ENCODE measurements at regions not wholly inside any gene's neighbourhood (a gene's known extent, or its start where the extent isn't known, plus 50 kb on each side); places are given as distances from the start of the nearest gene placed in this dataset.

GRCh38 chr4:108327642-108328382 is 159.1 kb upstream of the LEF1 start:
- no peak for DNase-seq

DNA sequence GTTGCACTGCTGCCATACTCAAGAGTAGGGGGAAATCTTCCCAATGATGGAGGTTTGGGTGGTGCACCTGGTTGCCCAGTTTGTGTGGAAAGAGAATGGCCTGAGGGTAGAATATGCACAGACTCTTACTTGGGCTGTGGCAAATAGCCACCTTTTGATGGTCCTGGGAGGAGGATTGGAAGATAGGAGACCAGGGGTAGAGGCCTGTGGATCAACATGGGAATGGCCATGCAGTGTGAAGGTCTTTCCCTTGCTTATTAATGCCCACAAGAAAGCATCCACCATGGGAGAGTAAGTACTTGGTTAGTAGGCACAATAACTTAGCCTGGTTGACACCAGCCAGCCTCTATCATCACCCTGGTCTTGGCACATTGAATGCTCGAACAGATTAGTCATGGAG is 156.8 kb upstream of the LEF1 start:
- no peak for DNase-seq

DNA sequence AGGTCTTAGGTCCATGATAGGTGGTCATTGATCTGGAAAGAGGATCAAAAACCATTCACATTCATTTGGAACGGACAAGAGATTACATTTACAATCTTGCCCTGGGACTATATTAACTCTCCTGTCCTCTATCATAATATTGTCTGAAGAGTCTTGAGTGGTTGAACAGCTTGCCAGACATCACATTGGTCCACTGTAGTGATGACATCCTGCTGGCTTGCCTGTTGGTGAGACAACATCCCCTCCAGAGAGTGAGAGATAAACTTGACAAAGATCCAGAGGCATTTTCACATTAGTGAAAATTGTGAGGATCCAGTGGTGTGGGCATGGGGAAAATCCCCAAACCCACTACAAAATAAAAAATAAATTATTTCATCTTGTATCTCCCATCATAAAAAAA is 155.7 kb upstream of the LEF1 start:
- DNase-seq = no peak

DNA sequence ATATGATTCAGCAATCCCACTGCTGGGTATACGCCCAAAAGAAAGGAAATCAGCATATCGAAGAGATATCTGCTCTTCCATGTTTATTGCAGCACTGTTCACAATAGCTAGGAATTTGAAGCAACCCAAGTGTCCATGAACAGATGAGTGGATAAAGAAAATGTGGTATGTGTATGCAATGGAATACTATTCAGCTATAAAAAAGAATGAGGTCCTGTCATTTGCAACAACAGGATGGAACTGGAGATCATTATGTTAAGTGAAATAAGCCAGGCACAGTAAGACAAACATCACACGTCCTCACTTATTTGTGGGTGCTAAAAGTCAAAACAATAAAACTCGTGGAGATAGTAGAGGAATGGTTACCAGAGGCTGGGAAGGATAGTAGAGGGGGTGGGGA is 153.8 kb upstream of the LEF1 start:
- no peak for DNase-seq

DNA sequence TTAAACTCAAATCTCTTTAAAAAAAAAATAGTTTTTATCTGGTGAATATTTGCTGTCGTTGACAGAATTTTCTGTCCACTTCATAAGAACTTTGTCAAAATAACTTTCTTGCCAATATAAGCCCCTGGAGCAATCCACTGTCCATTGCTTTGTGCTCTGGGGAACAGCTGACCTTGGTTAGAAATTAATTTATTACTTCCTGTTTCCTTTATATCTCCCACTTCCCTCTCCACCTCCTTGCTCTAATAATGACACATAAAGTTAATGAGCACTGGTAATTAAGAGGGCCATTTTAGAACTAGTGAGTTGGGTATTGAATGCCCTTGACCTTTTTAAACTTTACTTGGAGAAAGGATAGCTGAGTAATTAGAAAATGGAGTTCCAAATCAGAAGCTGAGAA is 151.3 kb upstream of the LEF1 start:
- DNase-seq = no peak

GRCh38 chr4:108317377-108317776 is 148.6 kb upstream of the LEF1 start:
- no peak for DNase-seq

- DNase-seq = no peak
Measured at GRCh38 chr4:108315694-108316093, 147.0 kb upstream of the LEF1 start.

DNA sequence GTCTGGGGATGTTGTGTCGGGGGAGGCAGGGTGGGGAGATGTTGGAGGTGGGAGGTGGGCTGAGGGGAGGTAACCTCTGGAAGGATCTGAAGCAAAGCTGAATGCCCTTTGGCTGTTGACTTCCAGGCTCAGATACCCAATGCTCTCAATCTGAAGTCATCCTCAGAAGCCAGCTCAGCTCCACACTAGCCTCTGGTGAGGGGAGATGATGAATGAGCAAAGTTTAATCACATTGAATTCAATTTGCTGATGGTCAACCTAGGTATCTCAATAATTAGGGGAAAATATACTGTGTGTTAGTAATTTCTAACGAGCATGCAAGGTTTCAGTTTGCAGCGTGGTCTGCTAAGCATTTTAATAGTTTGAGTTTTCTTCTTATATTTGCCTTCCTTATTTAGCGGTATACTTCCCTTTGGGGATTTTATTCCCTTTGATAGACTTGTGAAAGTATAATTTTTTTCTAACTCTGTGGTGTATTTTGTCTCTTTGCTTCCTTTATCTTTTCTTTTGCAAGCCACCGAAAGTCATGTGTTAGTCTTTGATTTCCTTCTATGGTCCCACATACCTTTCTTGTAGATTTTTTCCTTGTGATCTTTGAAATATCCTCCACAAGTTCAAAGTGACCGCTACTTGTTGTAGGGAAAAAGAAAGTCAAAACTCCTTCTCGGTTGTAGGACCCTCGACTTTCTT is 146.3 kb upstream of the LEF1 start:
- no peak for DNase-seq

- no peak for DNase-seq
Measured at GRCh38 chr4:108313546-108314339, 145.0 kb upstream of the LEF1 start.

GRCh38 chr4:108311313-108311712 is 142.6 kb upstream of the LEF1 start:
- no peak for DNase-seq

DNA sequence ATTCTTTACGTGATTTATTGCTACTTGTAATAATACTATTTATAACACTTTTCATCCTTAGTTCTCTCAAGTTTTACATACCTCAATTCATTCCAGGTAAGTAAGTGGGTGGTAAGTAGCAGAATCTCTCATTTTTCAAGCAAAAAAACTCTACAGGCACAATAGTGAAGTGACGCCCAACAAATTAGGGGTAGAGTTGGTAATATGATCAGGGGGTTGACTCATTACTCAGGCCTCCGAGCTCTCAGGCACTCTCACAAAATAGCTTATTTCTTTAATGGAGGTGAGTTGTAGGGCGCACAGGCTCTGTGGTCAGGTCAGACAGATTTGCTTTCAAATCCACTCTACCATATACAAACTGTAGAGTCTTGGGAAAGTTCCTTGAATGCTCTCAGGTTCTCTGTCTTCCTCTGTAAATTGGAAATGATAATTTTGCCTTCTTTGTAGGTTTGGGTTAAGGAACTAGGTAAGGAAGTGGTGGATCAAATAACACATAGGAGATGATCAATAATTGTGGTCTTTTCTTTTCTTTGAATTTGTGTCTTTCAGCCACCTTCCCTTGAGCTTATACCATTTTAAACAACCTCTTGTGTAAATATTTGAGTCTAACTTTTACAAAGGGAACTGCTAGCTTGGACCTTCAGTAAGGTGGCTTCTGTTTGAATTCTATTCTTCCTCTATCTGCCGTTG is 134.9 kb upstream of the LEF1 start:
- no peak for DNase-seq

- DNase-seq = no peak
Measured at GRCh38 chr4:108301545-108302251, 133.0 kb upstream of the LEF1 start.

- no peak for DNase-seq
Measured at GRCh38 chr4:108297605-108298004, 128.9 kb upstream of the LEF1 start.

- DNase-seq = no peak
Measured at GRCh38 chr4:108292229-108292628, 123.5 kb upstream of the LEF1 start.

DNA sequence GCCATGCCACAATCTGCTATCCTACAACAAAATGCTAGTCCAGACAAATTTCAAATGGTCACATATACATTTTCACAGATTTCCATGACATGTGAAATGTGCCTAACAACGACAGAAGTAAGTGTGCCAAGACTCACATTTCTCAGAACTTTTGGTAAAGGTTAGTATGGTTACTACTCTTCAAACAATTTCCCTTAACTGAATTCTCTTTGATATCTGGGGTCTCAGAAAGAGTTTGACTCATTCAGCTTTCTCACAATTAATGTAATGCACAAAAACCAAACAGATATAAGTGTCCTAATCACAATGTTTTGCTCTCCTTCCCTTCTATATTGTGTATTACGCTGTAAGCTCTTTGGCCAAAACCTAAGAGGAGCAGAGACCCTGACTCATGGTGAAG is 122.4 kb upstream of the LEF1 start:
- DNase-seq = no peak

- DNase-seq = no peak
Measured at GRCh38 chr4:108287834-108288413, 119.2 kb upstream of the LEF1 start.

DNA sequence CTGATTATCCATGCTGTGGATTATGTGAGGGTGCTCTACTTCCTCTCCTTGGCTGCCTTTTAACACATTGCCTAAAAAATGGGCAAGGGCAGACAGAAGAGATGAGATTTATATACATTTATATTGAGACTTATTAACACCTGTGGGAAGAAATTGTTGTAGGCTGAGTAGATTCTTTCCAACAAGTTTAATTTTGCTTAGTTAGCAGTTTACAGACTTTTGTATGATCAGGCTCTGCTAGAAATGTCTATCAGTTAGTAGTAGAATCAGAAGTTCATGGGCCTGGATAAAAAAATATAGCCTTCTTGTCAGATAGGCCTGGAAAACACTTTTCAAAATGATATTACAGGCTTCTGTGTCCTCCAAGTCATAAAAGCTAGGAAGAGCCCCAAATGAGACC is 111.3 kb upstream of the LEF1 start:
- DNase-seq = no peak

DNA sequence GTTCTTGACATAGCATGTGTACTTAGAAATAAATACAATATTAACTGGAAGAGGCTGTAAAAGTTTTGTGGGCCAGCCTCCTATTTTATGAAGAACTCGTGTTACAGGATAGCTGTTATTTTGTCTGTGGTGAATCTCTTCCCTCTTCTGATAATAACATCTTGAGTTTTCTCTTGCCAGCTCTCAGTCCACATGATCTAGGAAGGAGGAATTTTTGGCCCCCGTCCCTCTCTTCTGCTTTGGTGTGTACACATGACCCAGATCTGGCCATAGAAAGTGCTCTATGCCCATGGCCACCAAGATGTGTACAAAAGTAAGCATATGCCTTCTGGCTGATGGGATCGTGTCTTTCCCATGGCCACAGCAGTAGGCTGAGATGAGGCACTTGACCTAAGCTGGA is 108.0 kb upstream of the LEF1 start:
- DNase-seq = no peak

DNA sequence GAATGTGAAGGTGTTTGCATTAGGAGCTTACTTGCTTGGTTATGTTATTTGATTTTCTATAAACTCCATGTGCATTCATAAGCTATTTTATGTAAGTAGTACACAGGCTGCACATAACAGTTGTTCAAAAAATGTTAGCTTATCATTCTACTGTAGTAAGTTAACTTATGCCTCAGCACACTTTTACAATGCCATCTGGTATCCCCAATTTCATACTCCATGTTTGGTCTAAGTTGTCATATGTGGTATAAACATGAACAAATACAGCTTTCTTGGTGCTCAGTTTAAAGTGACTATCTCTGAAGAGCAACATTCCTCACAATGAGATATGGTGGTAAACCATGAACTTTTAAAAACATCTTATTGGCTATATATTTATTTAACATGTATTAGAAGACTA is 104.3 kb upstream of the LEF1 start:
- no peak for DNase-seq

DNA sequence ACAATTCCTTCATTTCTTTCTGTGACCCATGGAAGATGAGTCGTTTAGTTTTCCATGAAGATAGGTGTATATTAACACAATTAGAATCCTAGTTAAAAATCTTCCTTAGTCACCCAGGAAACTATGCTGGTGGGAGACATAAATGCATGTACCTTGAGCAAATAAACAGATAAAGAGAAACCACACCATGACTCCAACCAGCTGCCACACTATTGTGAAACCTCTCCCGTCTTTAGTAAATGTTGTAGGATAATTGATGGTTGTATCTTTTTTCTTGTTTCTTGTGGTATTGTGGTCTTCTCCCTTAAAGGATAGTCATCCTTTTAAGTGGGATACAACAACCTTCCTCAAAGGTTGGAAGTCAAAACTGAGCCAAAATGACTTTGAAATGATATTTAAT is 103.8 kb upstream of the LEF1 start:
- no peak for DNase-seq

- DNase-seq = no peak
Measured at GRCh38 chr4:108272046-108272445, 103.3 kb upstream of the LEF1 start.
